NCI-H2107 (cell line): ENCODE measurements at regions not wholly inside any gene's neighbourhood (a gene's known extent, or its start where the extent isn't known, plus 50 kb on each side); places are given as distances from the start of the nearest gene placed in this dataset.

Source experiments
- DNase-seq: peaks from one replicate; lab custom pipeline; 2025; lab: John Stamatoyannopoulos, UW

DNA sequence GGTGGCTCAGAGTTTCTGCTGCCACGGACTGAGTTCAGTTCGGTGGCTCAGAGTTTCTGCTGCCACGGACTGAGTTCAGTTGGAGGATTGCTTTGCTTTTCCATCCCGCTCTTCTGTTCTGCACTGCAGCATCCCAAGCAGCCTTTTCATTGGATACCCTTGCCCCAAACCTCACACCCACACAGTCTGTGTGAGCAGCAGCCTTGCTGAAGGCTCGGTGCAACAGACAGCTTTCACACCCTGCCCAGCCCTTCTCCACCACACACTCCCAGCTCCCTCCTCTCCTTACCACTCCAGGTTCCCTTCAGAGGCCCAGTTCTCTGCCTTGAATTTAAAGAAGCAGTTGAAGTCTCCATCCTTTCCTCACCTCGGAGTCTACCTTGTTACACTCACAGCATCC is 52.5 kb upstream of the CHD6 start:
- no peak for DNase-seq

GRCh38 chr20:41669708-41670263 is 51.6 kb upstream of the CHD6 start:
- DNase-seq, result no peak

DNA sequence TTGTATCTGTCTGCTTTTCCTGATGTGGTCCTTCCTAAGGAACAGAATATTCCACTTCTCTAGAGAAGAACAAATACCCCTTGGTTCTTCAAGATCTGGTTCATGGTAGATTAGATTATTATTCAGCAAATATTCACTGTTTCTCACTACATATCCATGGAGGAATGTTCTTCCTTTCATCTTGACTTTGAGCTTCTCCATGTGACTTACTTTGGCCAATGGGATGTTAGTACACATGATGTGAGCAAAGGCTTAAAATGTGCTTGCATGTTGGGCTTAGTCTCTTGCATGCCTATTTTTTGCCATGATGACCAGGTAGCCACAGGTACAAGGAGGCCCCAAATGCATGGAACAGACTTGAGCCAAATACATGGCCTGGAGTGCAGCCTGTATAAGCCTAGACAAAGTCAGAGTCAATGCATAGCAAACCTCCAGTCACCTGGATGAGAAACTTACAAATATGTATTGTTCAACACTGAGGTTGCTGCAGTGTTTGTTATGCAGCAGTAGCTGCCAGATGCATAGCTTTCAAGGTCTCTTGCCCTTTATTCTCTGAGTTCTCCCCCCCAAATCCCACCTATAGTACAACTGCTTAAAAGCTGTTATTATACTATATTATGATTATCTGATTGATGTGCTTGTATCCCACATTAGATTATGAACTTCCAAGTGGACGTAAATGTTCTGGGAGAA is 50.0 kb upstream of the CHD6 start:
- no peak for DNase-seq
